Neural cell (in vitro differentiated cells): ENCODE measurements at regions not wholly inside any gene's neighbourhood (a gene's known extent, or its start where the extent isn't known, plus 50 kb on each side); places are given as distances from the start of the nearest gene placed in this dataset.

Experiments used
- H2AFZ ChIP-seq: fragments of 200-600, 300-800 bp; sonication (generic), shearing (Covaris generic); 2 replicates; pipeline ENCODE4 v1.6.0; 2014; ENCODE audit warnings: low read depth, mild to moderate bottlenecking, antibody characterized with exemption, low read length, moderate library complexity
- H3F3A ChIP-seq: fragments of 200-600 bp; shearing (Covaris generic); 2 replicates; pipeline ENCODE4 v1.6.1; 2016; ENCODE audit warnings: mild to moderate bottlenecking, moderate library complexity, mixed read lengths, antibody characterized with exemption, low read length; ENCODE audit not compliant: insufficient read depth, poor library complexity, severe bottlenecking
- H3K27ac ChIP-seq: fragments of 200-600, 300-800 bp; sonication (generic), shearing (Covaris generic); 2 replicates; pipeline ENCODE4 v1.5.1; 2014; ENCODE audit warnings: mild to moderate bottlenecking, low read length, moderate library complexity
- H3K27me3 ChIP-seq: fragments of 300-800, 200-600 bp; sonication (generic), shearing (Covaris generic); 2 replicates; pipeline ENCODE4 v1.6.0; 2014; ENCODE audit warnings: mild to moderate bottlenecking, low read depth, low read length, moderate library complexity; ENCODE audit not compliant: insufficient read depth
- H3K36me3 ChIP-seq: fragments of 300-800, 200-600 bp; sonication (generic), shearing (Covaris generic); 2 replicates; pipeline ENCODE4 v1.5.1; 2014; ENCODE audit warnings: mild to moderate bottlenecking, antibody characterized with exemption, low read length, moderate library complexity; ENCODE audit not compliant: insufficient read depth
- H3K4me2 ChIP-seq: fragments of 300-800, 200-600 bp; sonication (generic), shearing (Covaris generic); 2 replicates; pipeline ENCODE4 v1.6.0; 2014; ENCODE audit warnings: mild to moderate bottlenecking, low read length
- H3K4me3 ChIP-seq: fragments of 300-800, 200-600 bp; sonication (generic), shearing (Covaris generic); 2 replicates; pipeline ENCODE4 v1.5.1; 2014; ENCODE audit warnings: mild to moderate bottlenecking, low read length, moderate library complexity
- H3K79me2 ChIP-seq: fragments of 200-600 bp; shearing (Covaris generic); replicated peaks from 2 replicates; pipeline ENCODE4 v1.6.0; 2014; ENCODE audit warnings: mild to moderate bottlenecking, low read length, moderate library complexity; ENCODE audit not compliant: insufficient read depth
- H3K9ac ChIP-seq: fragments of 300-800, 200-600 bp; sonication (generic), shearing (Covaris generic); 2 replicates; pipeline ENCODE4 v1.6.1; 2016; ENCODE audit warnings: mild to moderate bottlenecking, low read length, mixed read lengths
- H3K9me2 ChIP-seq: fragments of 200-600 bp; shearing (Covaris generic); 2 replicates; pipeline ENCODE4 v1.6.1; 2016; ENCODE audit warnings: mild to moderate bottlenecking, low read length, mixed read lengths; ENCODE audit not compliant: insufficient read depth
- H3K9me3 ChIP-seq: fragments of 200-600, 300-800 bp; sonication (generic), shearing (Covaris generic); 2 replicates; pipeline ENCODE4 v1.6.1; 2016; ENCODE audit warnings: mild to moderate bottlenecking, mixed run types, low read length, moderate library complexity, mixed read lengths
- H4K20me1 ChIP-seq: fragments of 200-600 bp; shearing (Covaris generic); 2 replicates; pipeline ENCODE4 v1.6.1; 2016; ENCODE audit warnings: mild to moderate bottlenecking, mixed run types; ENCODE audit not compliant: insufficient read depth
- CTCF ChIP-seq: fragments of 450-650 bp; IDR thresholded peaks from 2 replicates; pipeline ENCODE4 v1.5.1; 2014; ENCODE audit warnings: antibody characterized with exemption, mild to moderate bottlenecking, moderate library complexity; ENCODE audit not compliant: poor library complexity, severe bottlenecking
- EP300 ChIP-seq: fragments of 450-650 bp; conservative IDR thresholded peaks from 2 replicates; pipeline ENCODE4 v1.6.1; 2014; ENCODE audit warnings: antibody characterized with exemption, mild to moderate bottlenecking, moderate library complexity; ENCODE audit not compliant: poor library complexity, severe bottlenecking
- EZH2 ChIP-seq: fragments of 200-600, 300-800 bp; shearing (Covaris generic), sonication (generic); IDR thresholded peaks from 2 replicates; pipeline ENCODE4 v1.6.1; 2014; ENCODE audit warnings: antibody characterized with exemption, low read length, borderline replicate concordance, mild to moderate bottlenecking; ENCODE audit not compliant: insufficient read depth, poor library complexity, severe bottlenecking
- MXI1 ChIP-seq: fragments of 450-650 bp; conservative IDR thresholded peaks from 2 replicates; pipeline ENCODE4 v1.6.1; 2014; ENCODE audit warnings: antibody characterized with exemption, mild to moderate bottlenecking; ENCODE audit not compliant: poor library complexity, severe bottlenecking
- POLR2AphosphoS5 ChIP-seq: IDR thresholded peaks from 2 replicates; pipeline ENCODE4 v1.6.1; 2012
- RAD21 ChIP-seq: fragments of 450-650 bp; conservative IDR thresholded peaks from 2 replicates; pipeline ENCODE4 v1.6.1; 2014; ENCODE audit warnings: antibody characterized with exemption, mild to moderate bottlenecking, moderate library complexity
- REST ChIP-seq: IDR thresholded peaks from 2 replicates; pipeline ENCODE4 v1.6.1; 2012; ENCODE audit warnings: borderline replicate concordance
- SMC3 ChIP-seq: fragments of 450-650 bp; conservative IDR thresholded peaks from 2 replicates; pipeline ENCODE4 v1.6.1; 2014; ENCODE audit warnings: antibody characterized with exemption, mild to moderate bottlenecking, moderate library complexity; ENCODE audit not compliant: poor library complexity
- TAF1 ChIP-seq: IDR thresholded peaks from 2 replicates; pipeline ENCODE4 v1.6.1; 2012; ENCODE audit warnings: low read depth

GRCh38 chr13:90039516-90039915 is 1308.0 kb upstream of the MIR17HG start:
- H2AFZ ChIP-seq: no peak overlapping the region
- H3K36me3 ChIP-seq: no peaks in the 10 kb centered on the region
- no peaks in the 10 kb centered on the region for H3K79me2 ChIP-seq
- TF ChIP-seq MXI1 (no peak), CTCF (no peak), SMC3 (no peak), RAD21 (no peak), REST (no peak), EP300 (no peak), TAF1 (no peak), EZH2 (no peak), POLR2AphosphoS5 (no peak)
- no peaks in the 10 kb centered on the region for H3F3A ChIP-seq
- no peak overlapping the region for H3K4me2 ChIP-seq
- no peak overlapping the region for H3K27ac ChIP-seq
- no peak overlapping the region for H3K9ac ChIP-seq
- H3K4me3 ChIP-seq: no peak overlapping the region
- no peaks in the 10 kb centered on the region for H3K9me3 ChIP-seq
- H3K27me3 ChIP-seq: no peaks in the 10 kb centered on the region
- no peaks in the 10 kb centered on the region for H4K20me1 ChIP-seq
- no peaks in the 10 kb centered on the region for H3K9me2 ChIP-seq

GRCh38 chr13:90047600-90047999 is 1299.9 kb upstream of the MIR17HG start:
- H4K20me1 ChIP-seq: no peaks in the 10 kb centered on the region
- no peak overlapping the region for H3K4me3 ChIP-seq
- no peak overlapping the region for H3K9ac ChIP-seq
- peaks cover 13% of the 10 kb centered on the region for H3K9me3 ChIP-seq
- no peaks in the 10 kb centered on the region for H3K36me3 ChIP-seq
- no peaks in the 10 kb centered on the region for H3K79me2 ChIP-seq
- H3K4me2 ChIP-seq: no peak overlapping the region
- H3K27me3 ChIP-seq: no peaks in the 10 kb centered on the region
- H3K27ac ChIP-seq: no peak overlapping the region
- TF ChIP-seq EP300 (no peak), SMC3 (no peak), MXI1 (no peak), RAD21 (no peak), TAF1 (no peak), REST (no peak), POLR2AphosphoS5 (no peak), EZH2 (no peak), CTCF (no peak)
- H2AFZ ChIP-seq: no peak overlapping the region
- H3K9me2 ChIP-seq: no peaks in the 10 kb centered on the region
- no peaks in the 10 kb centered on the region for H3F3A ChIP-seq
